K562 (cell line): ENCODE measurements at regions not wholly inside any gene's neighbourhood (a gene's known extent, or its start where the extent isn't known, plus 50 kb on each side); places are given as distances from the start of the nearest gene placed in this dataset.

ENCODE experiments used
- ATAC-seq: fragments of 200-7000 bp; cut with Tn5 transposase; 3 replicates; pipeline ENCODE4 v1.9.1; 2020; ENCODE audit warnings: moderate library complexity
- BruUV-seq: library from RNA; stranded (reverse); fragments of 400-500 nt; replicated peaks from 2 replicates; lab custom pipeline; 2021; lab: Mats Ljungman, UMichigan
- CTCF ChIA-PET: fragments of 300-600 bp; formaldehyde crosslinking; extraction: SDS; loops from one replicate; lab custom pipeline; 2021; ENCODE audit warnings: low intra/inter-chr PET ratio; lab: Yijun Ruan, JAX
- POLR2A ChIA-PET: fragments of 300-600, 350-650 bp; sonication (Branson Sonifier 250); formaldehyde crosslinking; extraction: SDS; loops from one replicate; lab custom pipeline; 2021; ENCODE audit warnings: antibody characterized with exemption, inconsistent platforms; lab: Yijun Ruan, JAX
- DNase-seq, 4 experiments: peaks; one replicate each; pipeline versions ENCODE4 v3.0.0 to v3.0.0-alpha.2; 2011 to 2018; ENCODE audit warnings: low spot score in 3 of 4, mixed read lengths in 3 of 4; ENCODE audit errors: extremely low read depth in 1 of 4
- FAIRE-seq: peaks from 2 replicates; lab custom pipeline; 2011; peaks lifted over from hg19 to GRCh38; lab: Jason Lieb, UNC
- H2AFZ ChIP-seq: 2 replicates; pipeline ENCODE4 v1.6.0; 2011; ENCODE audit warnings: low read depth, low read length, control low read depth, inconsistent platforms
- H3K27ac ChIP-seq: fragments of 200-600 bp; 3 replicates; pipeline ENCODE4 v1.8.0; 2011; ENCODE audit warnings: low read depth, mild to moderate bottlenecking, control low read depth, inconsistent platforms, low read length, moderate library complexity, mixed read lengths; ENCODE audit errors: extremely low read depth
- H3K27me3 ChIP-seq, 2 experiments: fragments of 300-600 bp in 1 of 2; 2 replicates in 1 of 2; 3 replicates in 1 of 2; pipeline versions ENCODE4 v1.6.0 to v1.8.0; 2011; ENCODE audit warnings: inconsistent platforms in 2 of 2, low read length in 2 of 2, mild to moderate bottlenecking in 1 of 2, mixed read lengths in 1 of 2, moderate library complexity in 1 of 2; ENCODE audit not compliant: control insufficient read depth in 2 of 2, insufficient read depth in 2 of 2
- H3K36me3 ChIP-seq: fragments of 300-600 bp; 3 replicates; pipeline ENCODE4 v1.8.0; 2011; ENCODE audit warnings: mild to moderate bottlenecking, low read length, inconsistent platforms; ENCODE audit not compliant: control insufficient read depth, insufficient read depth
- H3K4me1 ChIP-seq, 2 experiments: fragments of 200-600 bp in 1 of 2; replicated peaks in 1 of 2; 2 replicates in 1 of 2; 3 replicates in 1 of 2; pipeline versions ENCODE4 v1.5.1 to v1.8.0; 2011; ENCODE audit warnings: inconsistent platforms in 2 of 2, low read length in 2 of 2, mild to moderate bottlenecking in 1 of 2, mixed read lengths in 1 of 2, moderate library complexity in 1 of 2; ENCODE audit not compliant: control insufficient read depth in 2 of 2, insufficient read depth in 2 of 2
- H3K4me2 ChIP-seq: 2 replicates; pipeline ENCODE4 v1.6.1; 2011; ENCODE audit warnings: low read length, control low read depth, inconsistent platforms, mixed read lengths; ENCODE audit not compliant: insufficient read depth
- H3K4me3 ChIP-seq: fragments of 200-600 bp; sonication (generic), shearing (Covaris generic); 2 replicates; pipeline ENCODE4 v1.5.1; 2016; ENCODE audit warnings: control low read depth, inconsistent platforms
- H3K79me2 ChIP-seq: fragments of 200-600 bp; 3 replicates; pipeline ENCODE4 v1.8.0; 2011; ENCODE audit warnings: low read length, inconsistent platforms; ENCODE audit not compliant: control insufficient read depth, insufficient read depth
- H3K9ac ChIP-seq, 2 experiments: 2 replicates each; pipeline versions ENCODE4 v1.6.0 to v1.6.1; 2011; ENCODE audit warnings: low read depth in 2 of 2, low read length in 2 of 2, control low read depth in 1 of 2, inconsistent platforms in 1 of 2, mild to moderate bottlenecking in 1 of 2, mixed read lengths in 1 of 2; ENCODE audit not compliant: insufficient read depth in 1 of 2
- H3K9me1 ChIP-seq: one replicate; pipeline ENCODE4 v1.6.0; 2011; ENCODE audit warnings: inconsistent platforms, mild to moderate bottlenecking, low read length, moderate library complexity; ENCODE audit not compliant: control insufficient read depth, insufficient read depth
- H3K9me3 ChIP-seq: replicated peaks from 2 replicates; pipeline ENCODE4 v1.5.1; 2011; ENCODE audit warnings: low read depth, low read length, inconsistent platforms; ENCODE audit not compliant: control insufficient read depth, insufficient read depth
- H4K20me1 ChIP-seq: replicated peaks from 2 replicates; pipeline ENCODE4 v1.6.1; 2011; ENCODE audit warnings: low read length, inconsistent platforms, mixed read lengths; ENCODE audit not compliant: control insufficient read depth, insufficient read depth
- C11orf30 ChIP-seq: fragments of 450-650 bp; IDR thresholded peaks from 2 replicates; pipeline ENCODE4 v1.6.1; 2016; ENCODE audit warnings: low read depth, mild to moderate bottlenecking
- CBFA2T3 ChIP-seq: fragments of 450-650 bp; IDR thresholded peaks from 2 replicates; pipeline ENCODE4 v1.6.1; 2017
- CCAR2 ChIP-seq: fragments of 200-400 bp; formaldehyde crosslinking; IDR thresholded peaks from 2 replicates; pipeline ENCODE4 v1.6.1; 2017; ENCODE audit warnings: mild to moderate bottlenecking, low read depth, low read length
- CEBPB ChIP-seq: fragments of 450-650 bp; IDR thresholded peaks from 2 replicates; pipeline ENCODE4 v1.6.1; 2016; ENCODE audit warnings: missing genetic modification characterization, missing compliant biosample characterization
- GTF2E2 ChIP-seq: fragments of 200-800 bp; sonication (Bioruptor generic); IDR thresholded peaks from 2 replicates; pipeline ENCODE4 v1.6.1; 2016; ENCODE audit warnings: missing genetic modification characterization, missing compliant biosample characterization
- HNRNPH1 ChIP-seq: fragments of 200-400 bp; formaldehyde crosslinking; optimal IDR thresholded peaks from 2 replicates; pipeline ENCODE3; 2017; ENCODE audit warnings: low read depth, mild to moderate bottlenecking, low read length, moderate library complexity
- L3MBTL2 ChIP-seq: fragments of 450-650 bp; IDR thresholded peaks from 2 replicates; pipeline ENCODE4 v1.6.1; 2016; ENCODE audit warnings: mild to moderate bottlenecking, moderate library complexity
- PCBP2 ChIP-seq: fragments of 200-400 bp; formaldehyde crosslinking; IDR thresholded peaks from 2 replicates; pipeline ENCODE4 v1.6.1; 2018; ENCODE audit warnings: low read length, low read depth, mild to moderate bottlenecking, moderate library complexity; ENCODE audit not compliant: poor library complexity, severe bottlenecking
- SREBF2 ChIP-seq: sonication (generic); formaldehyde crosslinking; IDR thresholded peaks from 2 replicates; pipeline ENCODE4 v1.4.0; 2020; ENCODE audit warnings: mild to moderate bottlenecking, missing genetic modification reagents
- ZNF175 ChIP-seq: fragments of 200-800 bp; sonication (Bioruptor generic); IDR thresholded peaks from 2 replicates; pipeline ENCODE4 v1.6.1; 2016; ENCODE audit warnings: low read depth, mild to moderate bottlenecking, missing genetic modification characterization, missing compliant biosample characterization
- ZNF586 ChIP-seq: fragments of 450-650 bp; formaldehyde crosslinking; conservative IDR thresholded peaks from 2 replicates; pipeline ENCODE4 v1.4.0; 2020; ENCODE audit warnings: mild to moderate bottlenecking, moderate library complexity
- whole genome bisulfite sequencing: fragments of 100-300 bp; shearing (Covaris generic); methylation state at CpG from one replicate; pipeline ENCODE4 v1.1.6; 2016; ENCODE audit warnings: low coverage, mixed read lengths; ENCODE audit not compliant: insufficient coverage; ENCODE audit errors: missing lambda C conversion rate; 5-methylcytosine and 5-hydroxymethylcytosine counted together
- in situ Hi-C: fragments of 300-500 bp; cut with MboI; formaldehyde crosslinking; loops from 4 replicates; pipeline ENCODE4 v1.15.0; 2018; ENCODE audit warnings: inconsistent platforms, mixed read lengths
- intact Hi-C: fragments of 100-400 bp; cut with micrococcal nuclease; formaldehyde crosslinking; loops from 2 replicates; pipeline ENCODE4 v1.14.2; 2022
- TF ChIP-seq, protein P1 (sequence below): fragments of 450-650 bp; IDR thresholded peaks from one replicate; pipeline ENCODE4 v1.6.1; 2018; ENCODE audit warnings: mild to moderate bottlenecking, moderate library complexity; ENCODE audit not compliant: partially characterized antibody
- TF ChIP-seq, protein P2 (sequence below): fragments of 250-450 bp; sonication (Bioruptor Pico); IDR thresholded peaks from 2 replicates; pipeline ENCODE4 v1.5.0; 2022; ENCODE audit warnings: mild to moderate bottlenecking
- TF ChIP-seq, protein P3 (sequence below): fragments of 450-650 bp; IDR thresholded peaks from 2 replicates; pipeline ENCODE4 v1.6.1; 2016; ENCODE audit warnings: borderline replicate concordance
- TF ChIP-seq, protein P4 (sequence below): IDR thresholded peaks from 2 replicates; pipeline ENCODE4 v1.6.1; 2011; ENCODE audit not compliant: insufficient read length; ENCODE audit errors: extremely low read depth

DNA sequence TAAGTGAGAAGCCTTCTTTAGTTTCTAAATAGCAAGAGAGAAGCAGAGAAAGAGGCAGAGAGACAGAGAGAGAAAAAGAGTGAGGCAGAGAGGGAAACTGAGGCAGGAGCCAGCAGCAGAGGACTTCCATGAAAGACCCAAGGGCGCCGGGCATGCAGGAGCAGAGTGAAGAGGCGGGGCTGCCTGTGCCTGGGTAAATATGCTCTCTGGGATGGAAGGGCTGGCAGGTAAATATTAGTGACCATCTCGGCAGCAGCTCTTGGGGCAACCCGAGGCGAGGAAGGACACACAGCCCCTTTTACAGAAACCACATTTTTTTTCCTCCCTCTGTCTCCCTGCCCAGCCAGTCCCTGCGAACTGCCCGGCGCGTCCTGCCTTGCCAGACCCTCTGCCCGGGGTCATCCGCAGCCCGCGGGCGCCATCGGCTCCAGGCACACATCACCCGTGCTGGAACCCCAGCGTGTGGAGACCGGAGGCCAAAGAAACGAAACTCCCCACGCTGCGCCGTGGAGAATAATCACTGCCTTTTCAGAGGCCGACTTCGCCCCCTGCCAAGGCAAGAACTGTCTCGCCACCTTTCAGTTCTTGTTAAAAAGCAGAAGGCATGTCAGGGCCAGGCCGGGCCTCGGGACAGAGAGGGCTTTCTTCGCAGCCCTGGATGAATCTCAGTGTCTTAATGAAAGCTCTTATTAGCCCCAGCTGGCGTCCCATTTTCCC is 61.3 kb downstream of the BOD1 start:
- under 1% methylated on average over 29 of the region's 30 CpGs for WGBS
- no peak for FAIRE-seq

More for the DNA sequence above, 61.3 kb downstream of the BOD1 start:
- H3K4me3 ChIP-seq: no peak overlapping the region
- H4K20me1 ChIP-seq: no peaks in the 10 kb centered on the region
- H3K9ac ChIP-seq: peak overlapping the region in 1 of 2 experiments; percentile 26; a peak in 1 of 4 replicates
- TF ChIP-seq HNRNPH1 (no peak), CEBPB (tag) (no peak), CCAR2 (no peak), CBFA2T3 (no peak), SREBF2 (CRISPR knock-in tag) (no peak), ZNF175 (CRISPR knock-in tag) (no peak), C11orf30 (no peak), L3MBTL2 (no peak), ZNF586 (CRISPR knock-in tag) (no peak), GTF2E2 (no peak), PCBP2 (no peak)
- TF ChIP-seq, protein P1, sequence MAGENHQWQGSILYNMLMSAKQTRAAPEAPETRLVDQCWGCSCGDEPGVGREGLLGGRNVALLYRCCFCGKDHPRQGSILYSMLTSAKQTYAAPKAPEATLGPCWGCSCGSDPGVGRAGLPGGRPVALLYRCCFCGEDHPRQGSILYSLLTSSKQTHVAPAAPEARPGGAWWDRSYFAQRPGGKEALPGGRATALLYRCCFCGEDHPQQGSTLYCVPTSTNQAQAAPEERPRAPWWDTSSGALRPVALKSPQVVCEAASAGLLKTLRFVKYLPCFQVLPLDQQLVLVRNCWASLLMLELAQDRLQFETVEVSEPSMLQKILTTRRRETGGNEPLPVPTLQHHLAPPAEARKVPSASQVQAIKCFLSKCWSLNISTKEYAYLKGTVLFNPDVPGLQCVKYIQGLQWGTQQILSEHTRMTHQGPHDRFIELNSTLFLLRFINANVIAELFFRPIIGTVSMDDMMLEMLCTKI: no peak
- TF ChIP-seq, protein P2, sequence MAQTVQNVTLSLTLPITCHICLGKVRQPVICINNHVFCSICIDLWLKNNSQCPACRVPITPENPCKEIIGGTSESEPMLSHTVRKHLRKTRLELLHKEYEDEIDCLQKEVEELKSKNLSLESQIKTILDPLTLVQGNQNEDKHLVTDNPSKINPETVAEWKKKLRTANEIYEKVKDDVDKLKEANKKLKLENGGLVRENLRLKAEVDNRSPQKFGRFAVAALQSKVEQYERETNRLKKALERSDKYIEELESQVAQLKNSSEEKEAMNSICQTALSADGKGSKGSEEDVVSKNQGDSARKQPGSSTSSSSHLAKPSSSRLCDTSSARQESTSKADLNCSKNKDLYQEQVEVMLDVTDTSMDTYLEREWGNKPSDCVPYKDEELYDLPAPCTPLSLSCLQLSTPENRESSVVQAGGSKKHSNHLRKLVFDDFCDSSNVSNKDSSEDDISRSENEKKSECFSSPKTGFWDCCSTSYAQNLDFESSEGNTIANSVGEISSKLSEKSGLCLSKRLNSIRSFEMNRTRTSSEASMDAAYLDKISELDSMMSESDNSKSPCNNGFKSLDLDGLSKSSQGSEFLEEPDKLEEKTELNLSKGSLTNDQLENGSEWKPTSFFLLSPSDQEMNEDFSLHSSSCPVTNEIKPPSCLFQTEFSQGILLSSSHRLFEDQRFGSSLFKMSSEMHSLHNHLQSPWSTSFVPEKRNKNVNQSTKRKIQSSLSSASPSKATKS: no peak
- TF ChIP-seq, protein P3, sequence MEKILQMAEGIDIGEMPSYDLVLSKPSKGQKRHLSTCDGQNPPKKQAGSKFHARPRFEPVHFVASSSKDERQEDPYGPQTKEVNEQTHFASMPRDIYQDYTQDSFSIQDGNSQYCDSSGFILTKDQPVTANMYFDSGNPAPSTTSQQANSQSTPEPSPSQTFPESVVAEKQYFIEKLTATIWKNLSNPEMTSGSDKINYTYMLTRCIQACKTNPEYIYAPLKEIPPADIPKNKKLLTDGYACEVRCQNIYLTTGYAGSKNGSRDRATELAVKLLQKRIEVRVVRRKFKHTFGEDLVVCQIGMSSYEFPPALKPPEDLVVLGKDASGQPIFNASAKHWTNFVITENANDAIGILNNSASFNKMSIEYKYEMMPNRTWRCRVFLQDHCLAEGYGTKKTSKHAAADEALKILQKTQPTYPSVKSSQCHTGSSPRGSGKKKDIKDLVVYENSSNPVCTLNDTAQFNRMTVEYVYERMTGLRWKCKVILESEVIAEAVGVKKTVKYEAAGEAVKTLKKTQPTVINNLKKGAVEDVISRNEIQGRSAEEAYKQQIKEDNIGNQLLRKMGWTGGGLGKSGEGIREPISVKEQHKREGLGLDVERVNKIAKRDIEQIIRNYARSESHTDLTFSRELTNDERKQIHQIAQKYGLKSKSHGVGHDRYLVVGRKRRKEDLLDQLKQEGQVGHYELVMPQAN: no peak
- TF ChIP-seq, protein P4, sequence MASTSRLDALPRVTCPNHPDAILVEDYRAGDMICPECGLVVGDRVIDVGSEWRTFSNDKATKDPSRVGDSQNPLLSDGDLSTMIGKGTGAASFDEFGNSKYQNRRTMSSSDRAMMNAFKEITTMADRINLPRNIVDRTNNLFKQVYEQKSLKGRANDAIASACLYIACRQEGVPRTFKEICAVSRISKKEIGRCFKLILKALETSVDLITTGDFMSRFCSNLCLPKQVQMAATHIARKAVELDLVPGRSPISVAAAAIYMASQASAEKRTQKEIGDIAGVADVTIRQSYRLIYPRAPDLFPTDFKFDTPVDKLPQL: no peak
- ChIA-PET CTCF (interaction anchor here (0.7 kb wide), 1 partner anchor 833 kb away, joined by 3 read pairs; no protein-coding TSS in a partner anchor), POLR2A (interaction anchor here (0.6 to 0.8 kb wide), 2 partner anchors 11 to 94 kb away, joined by 3 read pairs; no protein-coding TSS in a partner anchor)
- no peak for DNase-seq
- H3K9me1 ChIP-seq: no peaks in the 10 kb centered on the region
- H3K36me3 ChIP-seq: no peaks in the 10 kb centered on the region
- in situ Hi-C loops (no loop called here), intact Hi-C loops (no loop called here)
- H3K4me2 ChIP-seq: no peak overlapping the region
- H3K4me1 ChIP-seq: 0 out of 5 replicates have a peak, but pooled peaks cover 0 to 3% of the 10 kb centered on the region in 2 experiments
- no peaks in the 10 kb centered on the region for H3K79me2 ChIP-seq
- H3K9me3 ChIP-seq: no peaks in the 10 kb centered on the region
- no peak overlapping the region for H3K27ac ChIP-seq
- no TSS peak for BruUV-seq
- H3K27me3 ChIP-seq: peaks cover 38 to 56% of the 10 kb centered on the region in 2 experiments; a peak in 4 of 5 replicates
- H2AFZ ChIP-seq: no peak overlapping the region
- ATAC-seq: no peak
